ENCODE measurements at regions not wholly inside any gene's neighbourhood (a gene's known extent, or its start where the extent isn't known, plus 50 kb on each side); places are given as distances from the start of the nearest gene placed in this dataset.

DNA sequence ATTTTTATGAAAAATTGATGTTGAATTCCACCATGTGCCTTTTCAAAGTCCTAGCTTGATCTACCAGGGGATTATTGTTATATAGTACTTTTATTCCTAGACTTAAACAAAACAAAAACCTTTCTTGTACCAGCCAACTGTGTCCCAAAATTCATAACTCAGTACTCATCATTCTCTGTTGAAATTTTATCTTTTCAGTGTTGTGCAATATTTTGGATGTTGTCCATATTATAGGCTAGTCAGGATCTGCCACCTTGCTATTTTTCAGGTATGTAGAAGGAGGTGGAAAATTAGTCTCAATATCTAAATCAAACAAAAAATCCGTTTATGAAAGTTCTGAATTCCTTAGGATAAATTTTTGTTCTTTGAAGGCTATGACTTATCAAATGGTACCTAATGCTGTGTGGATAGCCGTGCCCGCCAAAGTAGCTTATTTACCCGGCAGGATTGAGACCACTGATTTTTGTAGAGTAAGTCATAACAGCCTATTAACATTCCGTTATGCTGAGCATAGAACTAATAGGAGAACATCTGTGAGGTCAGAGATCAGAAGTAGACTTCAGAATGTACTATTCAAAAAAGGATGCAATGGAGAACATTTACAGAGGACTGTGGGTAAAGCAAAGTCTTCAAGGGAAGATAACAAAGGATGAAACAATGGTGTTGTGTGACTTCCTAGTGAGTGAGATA is 304.7 kb downstream of the SOX4 start:
- H3K9me3 ChIP-seq, result no peaks in the 10 kb centered on the region
- TF ChIP-seq SIN3A (IDR thresholded peaks at IDR 0.05; ENCODE audit: borderline replicate concordance, low read depth, low read length) (no peak), NFIC (IDR thresholded peaks at IDR 0.05; ENCODE audit: borderline replicate concordance) (no peak), POLR2AphosphoS5 (IDR thresholded peaks at IDR 0.05; ENCODE audit: low read depth, low read length) (no peak), TEAD4 (IDR thresholded peaks at IDR 0.05; ENCODE audit: borderline replicate concordance, insufficient read depth) (no peak), JUND (IDR thresholded peaks at IDR 0.05) (no peak), MEF2A (IDR thresholded peaks at IDR 0.05; ENCODE audit: borderline replicate concordance, low read depth) (no peak), RFX5 (IDR thresholded peaks at IDR 0.05; ENCODE audit: low read length) (no peak)
- TF ChIP-seq, protein P1, sequence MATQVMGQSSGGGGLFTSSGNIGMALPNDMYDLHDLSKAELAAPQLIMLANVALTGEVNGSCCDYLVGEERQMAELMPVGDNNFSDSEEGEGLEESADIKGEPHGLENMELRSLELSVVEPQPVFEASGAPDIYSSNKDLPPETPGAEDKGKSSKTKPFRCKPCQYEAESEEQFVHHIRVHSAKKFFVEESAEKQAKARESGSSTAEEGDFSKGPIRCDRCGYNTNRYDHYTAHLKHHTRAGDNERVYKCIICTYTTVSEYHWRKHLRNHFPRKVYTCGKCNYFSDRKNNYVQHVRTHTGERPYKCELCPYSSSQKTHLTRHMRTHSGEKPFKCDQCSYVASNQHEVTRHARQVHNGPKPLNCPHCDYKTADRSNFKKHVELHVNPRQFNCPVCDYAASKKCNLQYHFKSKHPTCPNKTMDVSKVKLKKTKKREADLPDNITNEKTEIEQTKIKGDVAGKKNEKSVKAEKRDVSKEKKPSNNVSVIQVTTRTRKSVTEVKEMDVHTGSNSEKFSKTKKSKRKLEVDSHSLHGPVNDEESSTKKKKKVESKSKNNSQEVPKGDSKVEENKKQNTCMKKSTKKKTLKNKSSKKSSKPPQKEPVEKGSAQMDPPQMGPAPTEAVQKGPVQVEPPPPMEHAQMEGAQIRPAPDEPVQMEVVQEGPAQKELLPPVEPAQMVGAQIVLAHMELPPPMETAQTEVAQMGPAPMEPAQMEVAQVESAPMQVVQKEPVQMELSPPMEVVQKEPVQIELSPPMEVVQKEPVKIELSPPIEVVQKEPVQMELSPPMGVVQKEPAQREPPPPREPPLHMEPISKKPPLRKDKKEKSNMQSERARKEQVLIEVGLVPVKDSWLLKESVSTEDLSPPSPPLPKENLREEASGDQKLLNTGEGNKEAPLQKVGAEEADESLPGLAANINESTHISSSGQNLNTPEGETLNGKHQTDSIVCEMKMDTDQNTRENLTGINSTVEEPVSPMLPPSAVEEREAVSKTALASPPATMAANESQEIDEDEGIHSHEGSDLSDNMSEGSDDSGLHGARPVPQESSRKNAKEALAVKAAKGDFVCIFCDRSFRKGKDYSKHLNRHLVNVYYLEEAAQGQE (IDR thresholded peaks at IDR 0.05; ENCODE audit: low read depth, low read length), result no peak
- no peaks in the 10 kb centered on the region for H4K20me1 ChIP-seq (ENCODE audit: insufficient read depth)
- no peaks in the 10 kb centered on the region for H3K9me2 ChIP-seq
- 73% methylated on average over 5 of the region's 5 CpGs for WGBS (ENCODE audit: low lambda C conversion rate)
- DNase-seq, result no peak
- no peaks in the 10 kb centered on the region; a peak in 1 of 4 replicates for H3K4me1 ChIP-seq (ENCODE audit: control insufficient read depth in 1 of 2, insufficient read depth in 2 of 2, low read depth in 1 of 2, low read length in 1 of 2)
- peaks cover 9% of the 10 kb centered on the region; the same call in 1 of the 2 replicates for H3K79me2 ChIP-seq (ENCODE audit: insufficient read depth)
- H3K27ac ChIP-seq (ENCODE audit: low read depth in 2 of 2, low read length in 1 of 2), result no peak overlapping the region
- CTCF ChIA-PET, result interaction anchor here (0.6 to 0.7 kb wide), 2 partner anchors 56 to 526 kb away, joined by 3 to 4 read pairs; no protein-coding TSS in a partner anchor
- POLR2A ChIA-PET, result interaction anchor here (0.6 kb wide), 1 partner anchor 12 kb away, joined by 3 read pairs; no protein-coding TSS in a partner anchor
- no peak overlapping the region for H3K4me3 ChIP-seq (ENCODE audit: low read depth in 2 of 2, low read length in 1 of 2)
- no peak overlapping the region for H3K9ac ChIP-seq
- H3K36me3 ChIP-seq (replicated peaks in 1 of 2; ENCODE audit: control insufficient read depth in 1 of 2, insufficient read depth in 2 of 2, low read length in 1 of 2), result no peaks in the 10 kb centered on the region
- peaks cover 8% of the 10 kb centered on the region for H3F3A ChIP-seq (replicated peaks; ENCODE audit: insufficient read depth)
- H2AFZ ChIP-seq (ENCODE audit: low read depth), result no peak overlapping the region
- no peaks in the 10 kb centered on the region for H3K27me3 ChIP-seq (ENCODE audit: insufficient read depth)
- no peak overlapping the region for H3K4me2 ChIP-seq

DNA sequence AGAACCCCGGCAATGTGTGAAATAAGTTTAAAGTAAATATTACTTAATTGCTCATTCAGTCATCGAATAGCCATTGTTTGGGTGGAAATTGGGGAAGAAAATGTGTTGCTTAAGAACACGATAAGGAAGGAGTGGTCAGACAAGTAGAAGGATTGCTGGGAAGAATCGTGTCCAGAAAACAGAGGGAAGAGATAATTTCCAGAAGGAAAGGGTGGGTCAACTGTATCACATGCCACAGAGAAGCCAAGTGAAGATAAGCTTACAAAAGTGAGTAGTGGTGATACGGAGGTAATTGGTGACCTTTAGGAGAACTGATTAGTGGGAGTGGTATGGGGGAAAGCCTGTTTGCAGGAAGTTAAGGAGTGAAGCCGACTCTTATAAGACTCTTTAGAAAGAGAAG is 306.2 kb downstream of the SOX4 start:
- H3K4me2 ChIP-seq, result no peak overlapping the region
- ChIA-PET POLR2A (no interaction called here), CTCF (no interaction called here)
- peaks cover 8% of the 10 kb centered on the region for H3F3A ChIP-seq (replicated peaks; ENCODE audit: insufficient read depth)
- no peak for DNase-seq
- no peak overlapping the region for H2AFZ ChIP-seq (ENCODE audit: low read depth)
- H3K9me2 ChIP-seq, result no peaks in the 10 kb centered on the region
- H3K4me3 ChIP-seq (ENCODE audit: low read depth in 2 of 2, low read length in 1 of 2), result no peak overlapping the region
- H3K79me2 ChIP-seq (ENCODE audit: insufficient read depth), result peaks cover 7% of the 10 kb centered on the region; the same call in 1 of the 2 replicates
- no peak overlapping the region for H3K27ac ChIP-seq (ENCODE audit: low read depth in 2 of 2, low read length in 1 of 2)
- no peaks in the 10 kb centered on the region for H4K20me1 ChIP-seq (ENCODE audit: insufficient read depth)
- H3K36me3 ChIP-seq (replicated peaks in 1 of 2; ENCODE audit: control insufficient read depth in 1 of 2, insufficient read depth in 2 of 2, low read length in 1 of 2), result no peaks in the 10 kb centered on the region
- H3K9me3 ChIP-seq, result no peaks in the 10 kb centered on the region
- no peak overlapping the region for H3K9ac ChIP-seq
- WGBS (ENCODE audit: low lambda C conversion rate), result 95% methylated on average over 6 of the region's 6 CpGs
- H3K4me1 ChIP-seq (ENCODE audit: control insufficient read depth in 1 of 2, insufficient read depth in 2 of 2, low read depth in 1 of 2, low read length in 1 of 2), result no peaks in the 10 kb centered on the region
- H3K27me3 ChIP-seq (ENCODE audit: insufficient read depth), result no peaks in the 10 kb centered on the region
- TF ChIP-seq EZH2phosphoT487 (IDR thresholded peaks at IDR 0.05; ENCODE audit: borderline replicate concordance, low read depth) (no peak), TAF1 (IDR thresholded peaks at IDR 0.05; ENCODE audit: borderline replicate concordance, low read depth, low read length) (no peak), MXI1 (IDR thresholded peaks at IDR 0.05; ENCODE audit: low read depth, low read length) (no peak), SIN3A (IDR thresholded peaks at IDR 0.05; ENCODE audit: borderline replicate concordance, low read depth, low read length) (no peak), NFIC (IDR thresholded peaks at IDR 0.05; ENCODE audit: borderline replicate concordance) (no peak), FOSL2 (IDR thresholded peaks at IDR 0.05; ENCODE audit: borderline replicate concordance, low read depth) (no peak), RAD21 (IDR thresholded peaks at IDR 0.05; ENCODE audit: low read length) (no peak)
- TF ChIP-seq, protein P2, sequence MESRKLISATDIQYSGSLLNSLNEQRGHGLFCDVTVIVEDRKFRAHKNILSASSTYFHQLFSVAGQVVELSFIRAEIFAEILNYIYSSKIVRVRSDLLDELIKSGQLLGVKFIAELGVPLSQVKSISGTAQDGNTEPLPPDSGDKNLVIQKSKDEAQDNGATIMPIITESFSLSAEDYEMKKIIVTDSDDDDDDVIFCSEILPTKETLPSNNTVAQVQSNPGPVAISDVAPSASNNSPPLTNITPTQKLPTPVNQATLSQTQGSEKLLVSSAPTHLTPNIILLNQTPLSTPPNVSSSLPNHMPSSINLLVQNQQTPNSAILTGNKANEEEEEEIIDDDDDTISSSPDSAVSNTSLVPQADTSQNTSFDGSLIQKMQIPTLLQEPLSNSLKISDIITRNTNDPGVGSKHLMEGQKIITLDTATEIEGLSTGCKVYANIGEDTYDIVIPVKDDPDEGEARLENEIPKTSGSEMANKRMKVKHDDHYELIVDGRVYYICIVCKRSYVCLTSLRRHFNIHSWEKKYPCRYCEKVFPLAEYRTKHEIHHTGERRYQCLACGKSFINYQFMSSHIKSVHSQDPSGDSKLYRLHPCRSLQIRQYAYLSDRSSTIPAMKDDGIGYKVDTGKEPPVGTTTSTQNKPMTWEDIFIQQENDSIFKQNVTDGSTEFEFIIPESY (IDR thresholded peaks at IDR 0.05; ENCODE audit: borderline replicate concordance, low read depth), result no peak
- TF ChIP-seq, protein P3, sequence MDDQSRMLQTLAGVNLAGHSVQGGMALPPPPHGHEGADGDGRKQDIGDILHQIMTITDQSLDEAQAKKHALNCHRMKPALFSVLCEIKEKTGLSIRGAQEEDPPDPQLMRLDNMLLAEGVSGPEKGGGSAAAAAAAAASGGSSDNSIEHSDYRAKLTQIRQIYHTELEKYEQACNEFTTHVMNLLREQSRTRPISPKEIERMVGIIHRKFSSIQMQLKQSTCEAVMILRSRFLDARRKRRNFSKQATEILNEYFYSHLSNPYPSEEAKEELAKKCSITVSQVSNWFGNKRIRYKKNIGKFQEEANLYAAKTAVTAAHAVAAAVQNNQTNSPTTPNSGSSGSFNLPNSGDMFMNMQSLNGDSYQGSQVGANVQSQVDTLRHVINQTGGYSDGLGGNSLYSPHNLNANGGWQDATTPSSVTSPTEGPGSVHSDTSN (IDR thresholded peaks at IDR 0.05), result no peak
- TF ChIP-seq, protein P4, sequence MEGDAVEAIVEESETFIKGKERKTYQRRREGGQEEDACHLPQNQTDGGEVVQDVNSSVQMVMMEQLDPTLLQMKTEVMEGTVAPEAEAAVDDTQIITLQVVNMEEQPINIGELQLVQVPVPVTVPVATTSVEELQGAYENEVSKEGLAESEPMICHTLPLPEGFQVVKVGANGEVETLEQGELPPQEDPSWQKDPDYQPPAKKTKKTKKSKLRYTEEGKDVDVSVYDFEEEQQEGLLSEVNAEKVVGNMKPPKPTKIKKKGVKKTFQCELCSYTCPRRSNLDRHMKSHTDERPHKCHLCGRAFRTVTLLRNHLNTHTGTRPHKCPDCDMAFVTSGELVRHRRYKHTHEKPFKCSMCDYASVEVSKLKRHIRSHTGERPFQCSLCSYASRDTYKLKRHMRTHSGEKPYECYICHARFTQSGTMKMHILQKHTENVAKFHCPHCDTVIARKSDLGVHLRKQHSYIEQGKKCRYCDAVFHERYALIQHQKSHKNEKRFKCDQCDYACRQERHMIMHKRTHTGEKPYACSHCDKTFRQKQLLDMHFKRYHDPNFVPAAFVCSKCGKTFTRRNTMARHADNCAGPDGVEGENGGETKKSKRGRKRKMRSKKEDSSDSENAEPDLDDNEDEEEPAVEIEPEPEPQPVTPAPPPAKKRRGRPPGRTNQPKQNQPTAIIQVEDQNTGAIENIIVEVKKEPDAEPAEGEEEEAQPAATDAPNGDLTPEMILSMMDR (IDR thresholded peaks at IDR 0.05), result no peak
- TF ChIP-seq, protein P5, sequence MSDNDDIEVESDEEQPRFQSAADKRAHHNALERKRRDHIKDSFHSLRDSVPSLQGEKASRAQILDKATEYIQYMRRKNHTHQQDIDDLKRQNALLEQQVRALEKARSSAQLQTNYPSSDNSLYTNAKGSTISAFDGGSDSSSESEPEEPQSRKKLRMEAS (IDR thresholded peaks at IDR 0.05; ENCODE audit: low read depth), result no peak
